ENCODE measurements at regions not wholly inside any gene's neighbourhood (a gene's known extent, or its start where the extent isn't known, plus 50 kb on each side); places are given as distances from the start of the nearest gene placed in this dataset.

DNA sequence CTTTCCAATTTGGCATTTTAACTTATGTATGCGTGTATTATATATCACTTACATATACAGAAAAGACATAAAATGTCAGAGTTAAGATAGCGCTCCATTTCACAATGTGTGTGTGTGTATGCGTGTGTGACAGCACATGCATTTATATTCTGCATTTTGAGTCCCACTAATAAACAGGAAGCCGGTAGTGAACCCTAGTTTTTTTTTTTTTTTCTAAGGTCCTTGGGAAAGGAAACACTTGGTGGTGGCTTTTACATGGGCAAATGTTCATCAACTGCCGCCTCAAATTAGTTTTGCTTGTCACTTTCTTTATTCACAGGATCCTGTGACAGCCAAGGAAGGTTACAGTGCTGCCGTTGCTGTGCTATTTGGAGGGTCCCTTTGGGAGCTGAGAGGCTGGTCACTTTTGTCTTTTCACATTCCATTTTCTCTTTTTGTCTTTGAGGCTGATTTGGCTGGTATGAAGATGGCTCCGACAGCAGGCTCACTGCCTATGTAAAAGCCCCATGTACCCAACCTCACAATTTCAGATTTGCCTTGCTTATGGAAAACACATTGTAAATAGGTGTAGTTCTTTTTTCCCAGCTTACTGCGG is 298.9 kb downstream of the CSNK1G3 start:
- no peak overlapping the region for H3K27ac Mint-ChIP-seq
- no peak for DNase-seq (ENCODE audit: low spot score)
- ATAC-seq = no peak
- H3K4me1 Mint-ChIP-seq (ENCODE audit: low read depth in 2 of 2) = no peaks in the 10 kb centered on the region
- no peak overlapping the region for H3K4me3 Mint-ChIP-seq
- H3K36me3 Mint-ChIP-seq = no peaks in the 10 kb centered on the region
- H3K9me3 Mint-ChIP-seq = peaks cover 5% of the 10 kb centered on the region
- H3K27me3 Mint-ChIP-seq = no peaks in the 10 kb centered on the region

GRCh38 chr5:123810253-123810652 is 298.3 kb downstream of the CSNK1G3 start:
- Mint-ChIP-seq H3K27ac (no peak overlapping the region), H3K4me1 (ENCODE audit: low read depth in 2 of 2) (no peaks in the 10 kb centered on the region), H3K27me3 (no peaks in the 10 kb centered on the region), H3K36me3 (no peaks in the 10 kb centered on the region), H3K9me3 (peaks cover 3% of the 10 kb centered on the region), H3K4me3 (no peak overlapping the region)
- DNase-seq (ENCODE audit: low spot score) (no peak), ATAC-seq (no peak)

DNA sequence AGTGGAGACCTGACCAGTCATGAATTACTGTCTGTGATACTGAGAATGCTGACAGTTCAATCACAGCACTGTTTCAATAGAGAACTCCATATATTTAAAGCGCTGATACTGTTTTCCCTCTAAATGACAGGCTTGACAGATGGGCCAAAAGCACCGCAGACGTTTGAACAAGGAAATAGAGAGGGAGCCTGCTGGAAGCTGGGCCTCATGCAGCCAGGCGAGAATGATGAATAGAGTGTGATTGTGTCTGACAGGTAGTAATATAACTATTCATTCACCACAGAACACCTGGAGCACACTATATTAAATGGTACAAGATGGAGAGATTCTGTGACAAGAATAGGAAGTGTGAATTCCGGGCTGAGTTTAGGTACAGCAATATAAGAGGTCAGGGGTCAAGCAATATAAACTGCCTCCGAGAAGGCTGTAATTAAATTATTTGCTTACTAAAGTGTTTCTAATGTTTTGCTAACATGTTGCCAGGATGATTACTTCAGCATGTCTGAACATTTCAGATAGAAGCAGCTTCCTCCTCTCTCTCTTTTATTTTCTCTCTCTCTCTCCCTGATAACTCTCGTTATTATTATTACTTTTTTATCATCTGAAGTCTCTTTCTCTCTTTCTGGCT is 297.7 kb downstream of the CSNK1G3 start:
- ATAC-seq (no peak), DNase-seq (ENCODE audit: low spot score) (no peak)
- no peak overlapping the region for H3K4me3 Mint-ChIP-seq
- no peaks in the 10 kb centered on the region for H3K36me3 Mint-ChIP-seq
- H3K4me1 Mint-ChIP-seq (ENCODE audit: low read depth in 2 of 2) = no peaks in the 10 kb centered on the region
- H3K27me3 Mint-ChIP-seq = no peaks in the 10 kb centered on the region
- no peaks in the 10 kb centered on the region for H3K9me3 Mint-ChIP-seq
- H3K27ac Mint-ChIP-seq = no peak overlapping the region

- H3K4me3 Mint-ChIP-seq = no peak overlapping the region
- H3K27ac Mint-ChIP-seq = no peak overlapping the region
- DNase-seq (ENCODE audit: low spot score) = no peak
- no peaks in the 10 kb centered on the region for H3K9me3 Mint-ChIP-seq
- H3K4me1 Mint-ChIP-seq (ENCODE audit: low read depth in 2 of 2) = no peaks in the 10 kb centered on the region
- no peak for ATAC-seq
- H3K36me3 Mint-ChIP-seq = no peaks in the 10 kb centered on the region
- no peaks in the 10 kb centered on the region for H3K27me3 Mint-ChIP-seq
Observed at GRCh38 chr5:123808461-123809380, 296.7 kb downstream of the CSNK1G3 start.

- Mint-ChIP-seq H3K27ac (no peak overlapping the region), H3K4me3 (no peak overlapping the region), H3K27me3 (no peaks in the 10 kb centered on the region), H3K9me3 (no peaks in the 10 kb centered on the region), H3K4me1 (ENCODE audit: low read depth in 2 of 2) (no peaks in the 10 kb centered on the region), H3K36me3 (no peaks in the 10 kb centered on the region)
- no peak for DNase-seq (ENCODE audit: low spot score)
- ATAC-seq = no peak
Observed at GRCh38 chr5:123807177-123807945, 295.4 kb downstream of the CSNK1G3 start.

DNA sequence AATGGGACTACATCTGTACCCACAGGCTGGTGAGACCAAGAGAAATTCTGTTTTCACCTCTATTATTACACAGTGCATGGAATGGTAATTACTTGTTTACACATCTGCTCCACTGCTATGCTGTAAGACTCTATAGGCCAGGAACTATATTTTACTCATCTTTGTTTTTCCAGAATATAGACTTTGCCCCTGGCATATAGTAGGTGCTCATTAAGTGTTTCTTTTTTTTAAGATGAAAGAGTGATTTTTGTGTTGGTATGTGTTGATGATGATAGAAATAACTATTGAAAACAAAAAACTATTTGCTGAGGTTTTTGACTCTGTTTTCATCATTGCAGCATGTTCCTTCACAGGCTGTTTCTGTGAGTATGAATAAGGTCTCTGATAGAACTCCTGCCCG is 294.7 kb downstream of the CSNK1G3 start:
- H3K4me3 Mint-ChIP-seq = no peak overlapping the region
- no peak overlapping the region for H3K27ac Mint-ChIP-seq
- no peaks in the 10 kb centered on the region for H3K9me3 Mint-ChIP-seq
- no peak for DNase-seq (ENCODE audit: low spot score)
- H3K27me3 Mint-ChIP-seq = no peaks in the 10 kb centered on the region
- ATAC-seq = no peak
- no peaks in the 10 kb centered on the region for H3K36me3 Mint-ChIP-seq
- no peaks in the 10 kb centered on the region for H3K4me1 Mint-ChIP-seq (ENCODE audit: low read depth in 2 of 2)

DNA sequence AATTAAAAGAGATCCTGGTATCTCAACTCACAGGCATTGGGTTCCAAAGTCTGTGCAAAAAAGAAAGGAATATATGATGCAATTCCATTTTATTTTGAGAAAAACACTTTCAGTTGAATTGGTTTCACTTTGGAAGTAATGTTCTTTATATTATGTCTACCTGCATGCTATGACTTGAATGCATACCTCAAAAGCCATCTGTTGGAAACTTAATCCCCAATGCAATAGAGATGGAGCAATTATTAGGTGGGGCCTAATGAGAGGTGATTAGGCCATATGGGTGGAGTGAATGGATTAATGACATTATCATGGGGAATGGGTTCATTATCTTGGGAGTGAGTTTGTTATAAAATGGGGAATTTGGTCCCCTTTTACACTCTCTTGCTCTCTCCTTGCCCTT is 293.3 kb downstream of the CSNK1G3 start:
- H3K27ac Mint-ChIP-seq = no peak overlapping the region
- no peaks in the 10 kb centered on the region for H3K36me3 Mint-ChIP-seq
- H3K4me1 Mint-ChIP-seq (ENCODE audit: low read depth in 2 of 2) = no peaks in the 10 kb centered on the region
- H3K27me3 Mint-ChIP-seq = no peaks in the 10 kb centered on the region
- DNase-seq (ENCODE audit: low spot score) (no peak), ATAC-seq (no peak)
- no peaks in the 10 kb centered on the region for H3K9me3 Mint-ChIP-seq
- H3K4me3 Mint-ChIP-seq = no peak overlapping the region

- H3K27ac Mint-ChIP-seq = no peak overlapping the region
- peaks cover 2% of the 10 kb centered on the region for H3K9me3 Mint-ChIP-seq
- no peak overlapping the region for H3K4me3 Mint-ChIP-seq
- no peak for DNase-seq (ENCODE audit: low spot score)
- no peaks in the 10 kb centered on the region for H3K4me1 Mint-ChIP-seq (ENCODE audit: low read depth in 2 of 2)
- no peaks in the 10 kb centered on the region for H3K27me3 Mint-ChIP-seq
- no peaks in the 10 kb centered on the region for H3K36me3 Mint-ChIP-seq
- ATAC-seq = no peak
Observed at GRCh38 chr5:123803359-123803758, 291.4 kb downstream of the CSNK1G3 start.

DNA sequence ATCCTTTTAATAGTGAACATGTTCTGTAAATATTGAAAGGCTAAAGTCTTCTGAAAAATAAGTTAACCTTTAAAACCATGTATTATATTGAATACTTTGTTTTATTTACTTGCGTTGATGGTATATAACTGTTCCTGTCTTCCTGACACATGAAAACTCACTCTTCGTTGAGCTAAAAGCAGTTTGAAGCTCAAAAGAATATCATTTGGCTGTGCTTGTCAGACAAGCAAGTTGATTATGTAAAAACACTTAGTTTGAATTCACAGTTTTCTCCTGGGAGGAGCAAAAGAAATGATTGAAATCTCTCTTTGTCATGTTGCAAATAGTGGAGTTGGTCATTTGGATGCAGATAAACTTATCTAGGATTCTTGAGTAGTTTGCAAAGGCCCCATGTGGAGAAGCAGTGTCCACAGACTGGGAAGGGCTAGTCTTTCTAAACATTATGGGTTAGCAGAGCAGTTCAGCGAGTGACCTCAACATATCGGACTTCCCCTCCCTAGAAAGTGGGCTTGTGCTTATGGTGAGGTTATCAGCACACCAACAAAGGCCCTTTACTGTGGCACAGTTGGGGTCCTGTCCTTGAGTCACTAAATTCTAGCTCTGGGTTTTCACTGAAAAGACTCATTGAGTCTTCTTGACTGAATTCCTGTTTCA is 290.4 kb downstream of the CSNK1G3 start:
- H3K27me3 Mint-ChIP-seq = no peaks in the 10 kb centered on the region
- no peaks in the 10 kb centered on the region for H3K4me1 Mint-ChIP-seq (ENCODE audit: low read depth in 2 of 2)
- H3K4me3 Mint-ChIP-seq = no peak overlapping the region
- ATAC-seq = no peak
- H3K9me3 Mint-ChIP-seq = peaks cover 4% of the 10 kb centered on the region
- DNase-seq (ENCODE audit: low spot score) = no peak
- no peak overlapping the region for H3K27ac Mint-ChIP-seq
- H3K36me3 Mint-ChIP-seq = no peaks in the 10 kb centered on the region

DNA sequence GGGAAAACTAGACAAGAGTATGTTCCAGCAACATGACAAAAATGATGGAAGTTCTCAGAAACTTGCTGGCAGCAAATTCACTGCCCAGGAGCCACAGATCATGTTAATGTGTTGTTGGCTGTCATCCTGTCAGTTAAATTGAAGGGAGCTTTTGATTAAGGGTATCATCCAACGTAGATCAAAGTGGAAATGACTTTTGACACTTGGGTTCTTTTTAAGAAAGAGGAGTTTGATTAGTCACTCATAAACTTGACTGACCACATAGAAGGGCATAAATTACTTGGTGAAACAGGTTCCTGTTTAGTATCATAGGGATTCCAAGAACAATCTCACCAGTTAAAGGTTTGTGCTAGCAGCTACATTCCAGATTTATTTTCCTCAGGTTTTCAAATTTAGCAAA is 288.7 kb downstream of the CSNK1G3 start:
- Mint-ChIP-seq H3K36me3 (no peaks in the 10 kb centered on the region), H3K4me3 (no peak overlapping the region), H3K27ac (no peak overlapping the region), H3K4me1 (ENCODE audit: low read depth in 2 of 2) (no peaks in the 10 kb centered on the region), H3K9me3 (peaks cover 8% of the 10 kb centered on the region), H3K27me3 (no peaks in the 10 kb centered on the region)
- DNase-seq (ENCODE audit: low spot score) = no peak
- no peak for ATAC-seq

DNA sequence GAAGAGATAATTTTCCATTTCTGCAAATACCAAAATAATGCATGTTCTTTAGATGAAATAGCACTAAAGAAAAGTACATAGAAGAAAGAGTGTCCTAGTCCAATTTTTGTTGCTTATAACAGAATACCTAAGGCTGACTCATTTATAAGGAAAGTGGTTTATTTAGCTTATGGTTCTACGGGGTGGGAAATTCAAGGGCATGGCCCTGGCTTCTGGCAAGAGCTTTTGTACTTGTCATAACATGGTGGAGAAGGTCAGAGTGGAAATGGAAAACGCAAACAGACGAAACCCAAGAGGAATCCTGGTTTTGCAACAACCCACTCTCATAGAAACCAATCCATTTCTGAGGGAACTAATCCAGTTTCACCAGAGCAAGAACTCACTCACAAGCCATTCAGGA is 283.7 kb downstream of the CSNK1G3 start:
- Mint-ChIP-seq H3K9me3 (peaks cover 12% of the 10 kb centered on the region), H3K27ac (no peak overlapping the region), H3K36me3 (no peaks in the 10 kb centered on the region), H3K27me3 (no peaks in the 10 kb centered on the region), H3K4me3 (no peak overlapping the region), H3K4me1 (ENCODE audit: low read depth in 2 of 2) (no peaks in the 10 kb centered on the region)
- DNase-seq (ENCODE audit: low spot score) = no peak
- ATAC-seq = no peak

DNA sequence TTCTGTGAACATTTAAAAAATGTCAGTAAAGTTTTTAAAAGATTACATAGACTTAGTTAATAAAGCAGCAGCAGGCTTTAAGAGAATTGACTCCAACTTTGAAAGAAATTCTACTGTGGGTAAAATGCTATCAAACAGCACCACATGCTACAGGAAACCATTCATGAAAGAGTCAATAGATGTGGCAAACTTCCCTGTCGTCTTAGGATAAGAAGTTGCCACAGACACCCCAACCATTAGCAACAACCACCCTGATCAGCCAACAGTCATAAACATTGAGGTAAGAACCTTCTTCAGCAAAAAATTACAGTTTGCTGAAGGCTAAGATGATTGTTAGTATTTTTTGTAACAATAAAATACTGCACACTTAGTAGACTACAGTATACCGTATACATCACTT is 278.2 kb downstream of the CSNK1G3 start:
- H3K4me3 Mint-ChIP-seq = no peak overlapping the region
- H3K36me3 Mint-ChIP-seq = no peaks in the 10 kb centered on the region
- peaks cover 9% of the 10 kb centered on the region for H3K9me3 Mint-ChIP-seq
- ATAC-seq (no peak), DNase-seq (ENCODE audit: low spot score) (no peak)
- H3K27me3 Mint-ChIP-seq = no peaks in the 10 kb centered on the region
- H3K27ac Mint-ChIP-seq = no peak overlapping the region
- H3K4me1 Mint-ChIP-seq (ENCODE audit: low read depth in 2 of 2) = no peaks in the 10 kb centered on the region

DNA sequence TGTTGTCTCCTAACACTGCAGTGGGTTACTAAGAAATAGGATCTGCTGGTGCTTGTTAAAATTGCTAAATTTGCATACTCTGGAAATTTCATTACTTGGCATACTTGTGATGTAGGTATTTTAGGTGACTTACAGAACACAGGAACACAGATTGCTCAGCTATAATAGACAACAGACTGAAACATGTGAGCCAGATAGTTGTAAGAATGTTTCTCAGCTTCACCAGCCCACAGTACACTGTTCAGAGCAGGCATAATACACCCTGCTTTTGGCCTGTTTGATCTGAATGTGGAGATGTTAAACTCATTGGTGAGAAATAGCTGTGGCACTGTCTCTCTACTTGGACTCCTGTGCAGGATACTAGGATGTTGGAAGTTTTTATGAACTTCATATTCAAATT is 275.7 kb downstream of the CSNK1G3 start:
- Mint-ChIP-seq H3K9me3 (peaks cover 6% of the 10 kb centered on the region), H3K4me3 (no peak overlapping the region), H3K4me1 (ENCODE audit: low read depth in 2 of 2) (no peaks in the 10 kb centered on the region), H3K27ac (no peak overlapping the region), H3K27me3 (no peaks in the 10 kb centered on the region), H3K36me3 (no peaks in the 10 kb centered on the region)
- ATAC-seq = no peak
- DNase-seq (ENCODE audit: low spot score) = no peak
